A549 (cell line): ENCODE measurements at regions not wholly inside any gene's neighbourhood (a gene's known extent, or its start where the extent isn't known, plus 50 kb on each side); places are given as distances from the start of the nearest gene placed in this dataset.

ENCODE experiments used
- ATAC-seq, 2 experiments: fragments of 200-7000 bp in 1 of 2; fragments of >200 bp in 1 of 2; cut with Nextera tagmentation in 1 of 2; cut with Tn5 transposase in 1 of 2; 3 replicates each; pipeline versions ENCODE4 v1.8.0 to v1.9.1; 2018 to 2020; ENCODE audit warnings: mild to moderate bottlenecking in 1 of 2, moderate library complexity in 1 of 2
- CTCF ChIA-PET: fragments of 300-600 bp; sonication (Branson Sonifier 250); formaldehyde crosslinking; extraction: SDS; loops from one replicate; lab custom pipeline; 2021; ENCODE audit warnings: antibody characterized with exemption, inconsistent platforms; lab: Yijun Ruan, JAX
- POLR2A ChIA-PET: fragments of 350-600 bp; formaldehyde crosslinking; extraction: SDS; loops from one replicate; lab custom pipeline; 2021; ENCODE audit warnings: antibody characterized with exemption, inconsistent platforms; lab: Yijun Ruan, JAX
- DNase-seq, 2 experiments: peaks; one replicate each; pipeline versions ENCODE4 v3.0.0 to v3.0.0-alpha.2; 2011 to 2016; ENCODE audit warnings: low read depth in 1 of 2, low spot score in 1 of 2
- FAIRE-seq: peaks from 2 replicates; lab custom pipeline; 2011; peaks lifted over from hg19 to GRCh38; lab: Jason Lieb, UNC
- H3K27ac ChIP-seq, 2 experiments: fragments of >200 bp; sonication (Bioruptor Twin); formaldehyde crosslinking; 3 replicates each; pipeline ENCODE4 v1.5.1; 2016 to 2017
- H3K4me1 ChIP-seq: fragments of >200 bp; sonication (Bioruptor Twin); formaldehyde crosslinking; 3 replicates; pipeline ENCODE4 v1.6.1; 2016
- H3K4me2 ChIP-seq: fragments of >200 bp; sonication (Bioruptor Twin); formaldehyde crosslinking; 3 replicates; pipeline ENCODE4 v1.6.1; 2016
- H3K4me3 ChIP-seq: fragments of >200 bp; sonication (Bioruptor Twin); formaldehyde crosslinking; 3 replicates; pipeline ENCODE4 v1.5.1; 2016
- H3K9me3 ChIP-seq: fragments of >200 bp; sonication (Bioruptor Twin); formaldehyde crosslinking; 3 replicates; pipeline ENCODE4 v1.6.1; 2016
- CBX8 ChIP-seq: fragments of 200-600 bp; sonication (generic); IDR thresholded peaks from 2 replicates; pipeline ENCODE4 v1.6.1; 2016
- CHD4 ChIP-seq: fragments of 200-600 bp; sonication (generic); IDR thresholded peaks from 2 replicates; pipeline ENCODE4 v1.6.1; 2016; ENCODE audit warnings: antibody characterized with exemption, mild to moderate bottlenecking, borderline replicate concordance
- EP300 ChIP-seq, 2 experiments: fragments of >200 bp; sonication (Bioruptor Twin); formaldehyde crosslinking; IDR thresholded peaks; 2 replicates in 1 of 2; 3 replicates in 1 of 2; pipeline ENCODE4 v1.6.1; 2016 to 2017
- FOSB ChIP-seq: fragments of 250-450 bp; sonication (Bioruptor Pico); IDR thresholded peaks from 2 replicates; pipeline ENCODE4 v1.5.0; 2020; ENCODE audit warnings: mild to moderate bottlenecking, moderate library complexity
- FOSL2 ChIP-seq, 2 experiments: fragments of 450-650 bp in 1 of 2; fragments of >200 bp in 1 of 2; sonication (Bioruptor Twin) in 1 of 2; formaldehyde crosslinking; IDR thresholded peaks; 2 replicates each; pipeline versions ENCODE4 v1.5.0 to v1.6.1; 2016 to 2020; ENCODE audit warnings: mild to moderate bottlenecking in 1 of 2, moderate library complexity in 1 of 2
- HOXB13 ChIP-seq: fragments of 250-450 bp; sonication (Bioruptor Pico); IDR thresholded peaks from 2 replicates; pipeline ENCODE4 v1.5.0; 2020; ENCODE audit warnings: low read depth, mild to moderate bottlenecking, moderate library complexity
- HOXB5 ChIP-seq: fragments of 250-450 bp; sonication (Bioruptor Pico); IDR thresholded peaks from 2 replicates; pipeline ENCODE4 v1.5.0; 2020; ENCODE audit warnings: mild to moderate bottlenecking, moderate library complexity
- JUN ChIP-seq, 2 experiments: fragments of >200 bp; sonication (Bioruptor Twin); formaldehyde crosslinking; IDR thresholded peaks; 2 replicates in 1 of 2; 3 replicates in 1 of 2; pipeline ENCODE4 v1.6.1; 2016 to 2017
- KDM1A ChIP-seq: fragments of 200-600 bp; sonication (generic); IDR thresholded peaks from 2 replicates; pipeline ENCODE4 v1.6.1; 2016; ENCODE audit warnings: low read depth, mild to moderate bottlenecking
- KDM5A ChIP-seq: fragments of 200-600 bp; sonication (generic); IDR thresholded peaks from 2 replicates; pipeline ENCODE4 v1.6.1; 2016; ENCODE audit warnings: antibody characterized with exemption, mild to moderate bottlenecking
- MYC ChIP-seq: IDR thresholded peaks from 2 replicates; pipeline ENCODE4 v1.6.1; 2012; ENCODE audit warnings: mild to moderate bottlenecking, inconsistent platforms, low read length, improper control_type of control experiment, borderline replicate concordance
- NPAS2 ChIP-seq: fragments of 250-450 bp; sonication (Bioruptor Pico); IDR thresholded peaks from 2 replicates; pipeline ENCODE4 v1.8.0; 2022; ENCODE audit warnings: mild to moderate bottlenecking, moderate library complexity, borderline replicate concordance
- NR3C1 ChIP-seq: fragments of >200 bp; sonication (Bioruptor Twin); formaldehyde crosslinking; IDR thresholded peaks from 3 replicates; pipeline ENCODE4 v1.6.1; 2017
- POLR2A ChIP-seq: IDR thresholded peaks from 2 replicates; pipeline ENCODE4 v1.6.1; 2012; ENCODE audit warnings: mild to moderate bottlenecking, low read length
- POLR2AphosphoS2 ChIP-seq: conservative IDR thresholded peaks from 2 replicates; pipeline ENCODE4 v1.6.1; 2012; ENCODE audit warnings: low read length, improper control_type of control experiment, inconsistent platforms
- RAD21 ChIP-seq, 2 experiments: fragments of >200 bp in 1 of 2; sonication (Bioruptor Twin) in 1 of 2; formaldehyde crosslinking in 1 of 2; IDR thresholded peaks in 1 of 2; conservative IDR thresholded peaks in 1 of 2; 2 replicates in 1 of 2; 3 replicates in 1 of 2; pipeline ENCODE4 v1.6.1; 2012 to 2018; ENCODE audit warnings: inconsistent platforms in 1 of 2
- RARB ChIP-seq: fragments of 250-450 bp; sonication (Bioruptor Pico); IDR thresholded peaks from 2 replicates; pipeline ENCODE4 v1.8.0; 2021; ENCODE audit warnings: mild to moderate bottlenecking, moderate library complexity
- RNF2 ChIP-seq: fragments of 200-600 bp; sonication (generic); IDR thresholded peaks from 2 replicates; pipeline ENCODE4 v1.6.1; 2016; ENCODE audit warnings: low read depth, mild to moderate bottlenecking, antibody characterized with exemption, moderate library complexity, borderline replicate concordance
- SMC3 ChIP-seq: fragments of >200 bp; sonication (Bioruptor Twin); formaldehyde crosslinking; IDR thresholded peaks from 3 replicates; pipeline ENCODE4 v1.6.1; 2018; ENCODE audit warnings: inconsistent platforms
- TFCP2L1 ChIP-seq: fragments of 250-450 bp; sonication (Bioruptor Pico); IDR thresholded peaks from 2 replicates; pipeline ENCODE4 v1.5.0; 2021; ENCODE audit warnings: mild to moderate bottlenecking
- ZC3H11A ChIP-seq: fragments of 450-650 bp; IDR thresholded peaks from 2 replicates; pipeline ENCODE4 v1.6.1; 2014; ENCODE audit warnings: antibody characterized with exemption, mild to moderate bottlenecking
- ZSCAN20 ChIP-seq: fragments of 250-450 bp; sonication (Bioruptor Pico); IDR thresholded peaks from 2 replicates; pipeline ENCODE4 v1.8.0; 2022; ENCODE audit warnings: mild to moderate bottlenecking, moderate library complexity
- WGBS: methylation state at CpG from one replicate; pipeline ENCODE4 v1.1.6; 2017; ENCODE audit errors: missing lambda C conversion rate; 5-methylcytosine and 5-hydroxymethylcytosine counted together
- TF ChIP-seq, protein P1 (sequence below): fragments of 250-450 bp; sonication (Bioruptor Pico); IDR thresholded peaks from 2 replicates; pipeline ENCODE4 v1.5.0; 2021; ENCODE audit warnings: mild to moderate bottlenecking, moderate library complexity, borderline replicate concordance
- TF ChIP-seq, protein P2 (sequence below): fragments of 200-600 bp; sonication (generic); IDR thresholded peaks from 2 replicates; pipeline ENCODE4 v1.6.1; 2016; ENCODE audit warnings: antibody characterized with exemption, mild to moderate bottlenecking, moderate library complexity

DNA sequence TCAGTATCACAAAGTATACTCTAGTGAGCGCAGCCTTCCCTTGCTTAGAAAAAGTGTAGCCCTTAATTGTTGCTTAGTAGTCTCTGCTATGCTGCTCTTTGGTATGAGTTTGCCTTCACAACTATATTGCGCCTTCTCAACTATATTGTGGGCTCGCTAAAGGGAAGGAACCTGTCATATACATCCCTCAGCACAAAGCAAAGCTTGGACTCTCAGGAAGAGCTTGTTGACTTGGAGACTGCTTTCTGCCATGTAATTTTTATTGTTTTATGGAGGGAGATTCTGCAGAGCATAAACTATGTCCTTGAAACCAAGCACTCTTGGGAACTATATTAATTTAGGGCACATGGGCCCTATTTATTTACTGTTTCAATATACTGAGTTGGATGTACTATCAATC lies 119.1 kb upstream of the HAPLN1 start:
- ATAC-seq, result no peak

DNA sequence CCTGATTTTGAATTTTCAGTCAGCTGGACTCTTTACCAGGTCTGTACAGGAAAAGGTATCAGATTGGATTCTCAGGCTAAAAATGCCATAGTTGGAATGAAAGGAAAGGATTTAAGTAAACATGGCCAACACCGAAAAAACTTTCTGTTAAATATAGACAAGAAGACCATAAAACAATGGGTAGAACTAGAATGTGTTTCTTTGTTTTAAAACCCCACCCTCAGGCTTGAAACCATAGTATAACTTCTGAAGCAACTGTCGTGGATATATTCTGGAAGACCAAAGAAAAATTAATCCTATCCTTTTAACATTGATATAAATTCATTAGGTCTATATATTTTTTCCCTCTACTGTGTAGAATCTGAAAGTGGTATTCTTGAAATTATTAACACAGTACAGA lies 118.6 kb upstream of the HAPLN1 start:
- Histone ChIP-seq H3K4me3 (no peak overlapping the region), H3K4me2 (no peak overlapping the region), H3K27ac (no peak overlapping the region), H3K4me1 (no peaks in the 10 kb centered on the region), H3K9me3 (no peaks in the 10 kb centered on the region)
- no peak for TF ChIP-seq FOSL2 (IDR thresholded peaks at IDR 0.05)
- no peak for TF ChIP-seq FOSL2 (CRISPR knock-in tag; IDR thresholded peaks at IDR 0.05)
- TF ChIP-seq RAD21 (conservative IDR thresholded peaks at IDR 0.05 in 1 of 2, IDR thresholded peaks at IDR 0.05 in 1 of 2), result no peak
- no peak for TF ChIP-seq KDM5A
- ChIA-PET CTCF (no interaction called here), POLR2A (no interaction called here)
- WGBS, result 11% methylated on average over 2 of the region's 2 CpGs
- DNase-seq (no peak), ATAC-seq (no peak), FAIRE-seq (no peak)

More for the DNA sequence above, 119.1 kb upstream of the HAPLN1 start:
- H3K4me1 ChIP-seq, result no peaks in the 10 kb centered on the region
- WGBS, result 72% methylated on average over 3 of the region's 3 CpGs
- FAIRE-seq (no peak), DNase-seq (no peak)
- no peak overlapping the region for H3K4me3 ChIP-seq
- H3K4me2 ChIP-seq, result no peak overlapping the region
- H3K9me3 ChIP-seq, result no peaks in the 10 kb centered on the region
- TF ChIP-seq NR3C1 (no peak), SMC3 (no peak), POLR2A (no peak), ZSCAN20 (CRISPR knock-in tag) (no peak), POLR2AphosphoS2 (no peak), HOXB5 (CRISPR knock-in tag) (no peak), HOXB13 (CRISPR knock-in tag) (no peak), CBX8 (no peak), CHD4 (no peak)
- TF ChIP-seq, protein P1, sequence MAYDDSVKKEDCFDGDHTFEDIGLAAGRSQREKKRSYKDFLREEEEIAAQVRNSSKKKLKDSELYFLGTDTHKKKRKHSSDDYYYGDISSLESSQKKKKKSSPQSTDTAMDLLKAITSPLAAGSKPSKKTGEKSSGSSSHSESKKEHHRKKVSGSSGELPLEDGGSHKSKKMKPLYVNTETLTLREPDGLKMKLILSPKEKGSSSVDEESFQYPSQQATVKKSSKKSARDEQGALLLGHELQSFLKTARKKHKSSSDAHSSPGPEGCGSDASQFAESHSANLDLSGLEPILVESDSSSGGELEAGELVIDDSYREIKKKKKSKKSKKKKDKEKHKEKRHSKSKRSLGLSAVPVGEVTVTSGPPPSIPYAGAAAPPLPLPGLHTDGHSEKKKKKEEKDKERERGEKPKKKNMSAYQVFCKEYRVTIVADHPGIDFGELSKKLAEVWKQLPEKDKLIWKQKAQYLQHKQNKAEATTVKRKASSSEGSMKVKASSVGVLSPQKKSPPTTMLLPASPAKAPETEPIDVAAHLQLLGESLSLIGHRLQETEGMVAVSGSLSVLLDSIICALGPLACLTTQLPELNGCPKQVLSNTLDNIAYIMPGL (CRISPR knock-in tag), result no peak
- TF ChIP-seq, protein P2, sequence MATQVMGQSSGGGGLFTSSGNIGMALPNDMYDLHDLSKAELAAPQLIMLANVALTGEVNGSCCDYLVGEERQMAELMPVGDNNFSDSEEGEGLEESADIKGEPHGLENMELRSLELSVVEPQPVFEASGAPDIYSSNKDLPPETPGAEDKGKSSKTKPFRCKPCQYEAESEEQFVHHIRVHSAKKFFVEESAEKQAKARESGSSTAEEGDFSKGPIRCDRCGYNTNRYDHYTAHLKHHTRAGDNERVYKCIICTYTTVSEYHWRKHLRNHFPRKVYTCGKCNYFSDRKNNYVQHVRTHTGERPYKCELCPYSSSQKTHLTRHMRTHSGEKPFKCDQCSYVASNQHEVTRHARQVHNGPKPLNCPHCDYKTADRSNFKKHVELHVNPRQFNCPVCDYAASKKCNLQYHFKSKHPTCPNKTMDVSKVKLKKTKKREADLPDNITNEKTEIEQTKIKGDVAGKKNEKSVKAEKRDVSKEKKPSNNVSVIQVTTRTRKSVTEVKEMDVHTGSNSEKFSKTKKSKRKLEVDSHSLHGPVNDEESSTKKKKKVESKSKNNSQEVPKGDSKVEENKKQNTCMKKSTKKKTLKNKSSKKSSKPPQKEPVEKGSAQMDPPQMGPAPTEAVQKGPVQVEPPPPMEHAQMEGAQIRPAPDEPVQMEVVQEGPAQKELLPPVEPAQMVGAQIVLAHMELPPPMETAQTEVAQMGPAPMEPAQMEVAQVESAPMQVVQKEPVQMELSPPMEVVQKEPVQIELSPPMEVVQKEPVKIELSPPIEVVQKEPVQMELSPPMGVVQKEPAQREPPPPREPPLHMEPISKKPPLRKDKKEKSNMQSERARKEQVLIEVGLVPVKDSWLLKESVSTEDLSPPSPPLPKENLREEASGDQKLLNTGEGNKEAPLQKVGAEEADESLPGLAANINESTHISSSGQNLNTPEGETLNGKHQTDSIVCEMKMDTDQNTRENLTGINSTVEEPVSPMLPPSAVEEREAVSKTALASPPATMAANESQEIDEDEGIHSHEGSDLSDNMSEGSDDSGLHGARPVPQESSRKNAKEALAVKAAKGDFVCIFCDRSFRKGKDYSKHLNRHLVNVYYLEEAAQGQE, result no peak
- no peak overlapping the region for H3K27ac ChIP-seq
- ChIA-PET CTCF (no interaction called here), POLR2A (no interaction called here)

DNA sequence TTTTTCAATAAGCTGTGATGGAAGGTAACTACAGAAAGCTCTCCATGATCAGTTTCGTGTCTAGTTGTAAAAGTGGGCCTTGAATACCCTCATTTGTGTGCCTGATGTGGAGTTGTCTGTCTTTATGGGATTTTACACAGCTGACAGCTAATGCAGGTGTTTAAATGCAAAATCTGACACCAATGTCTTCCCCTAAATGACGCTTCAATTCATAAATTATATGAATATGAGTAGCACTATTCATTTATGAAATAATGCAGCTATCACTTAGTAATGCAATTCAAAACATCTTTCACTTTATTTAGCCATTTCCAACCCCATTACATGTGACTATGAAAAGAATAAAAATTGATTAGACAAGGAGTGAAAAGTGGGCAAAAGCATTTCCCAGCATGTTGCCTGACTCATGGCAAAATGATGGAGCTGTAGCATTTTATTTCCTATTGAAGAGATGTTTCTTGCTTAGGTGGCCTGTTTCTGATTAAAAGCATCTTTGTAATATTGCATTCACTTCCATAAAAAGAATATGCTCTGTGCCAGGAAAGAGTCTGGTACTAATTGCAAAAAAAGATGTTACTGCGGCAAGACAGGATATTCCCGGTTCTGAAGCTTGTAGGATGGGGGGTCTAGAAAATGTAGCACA lies 116.7 kb upstream of the HAPLN1 start:
- TF ChIP-seq FOSB, result no peak
- Histone ChIP-seq H3K27ac (no peak overlapping the region), H3K4me1 (no peaks in the 10 kb centered on the region), H3K4me3 (no peak overlapping the region), H3K9me3 (no peaks in the 10 kb centered on the region), H3K4me2 (no peak overlapping the region)
- FAIRE-seq (no peak), ATAC-seq (no peak), DNase-seq (no peak)
- 36% methylated on average over 4 of the region's 4 CpGs for WGBS
- POLR2A ChIA-PET, result no interaction called here
- CTCF ChIA-PET, result no interaction called here

DNA sequence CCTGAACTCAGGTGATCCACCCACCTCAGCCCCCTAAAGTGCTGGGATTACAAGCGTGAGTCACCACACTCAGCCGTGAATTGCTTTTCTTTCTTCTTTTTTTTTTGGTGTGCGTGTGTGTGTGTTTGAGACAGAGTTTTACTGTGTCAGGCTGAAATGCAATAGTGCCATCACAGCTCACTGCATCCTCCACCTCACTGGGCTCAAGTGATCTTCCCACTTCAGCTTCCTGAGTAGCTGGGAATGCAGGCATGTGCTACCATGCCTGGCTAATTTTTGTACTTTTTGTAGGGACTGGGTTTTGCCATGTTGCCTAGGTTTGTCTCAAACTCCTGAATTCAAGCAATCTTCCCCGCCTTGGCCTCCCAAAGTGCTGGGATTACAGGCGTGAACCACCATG lies 113.7 kb upstream of the HAPLN1 start:
- TF ChIP-seq POLR2AphosphoS2, result no peak
- no peak for TF ChIP-seq KDM1A
- TF ChIP-seq RARB (CRISPR knock-in tag), result no peak
- TF ChIP-seq JUN (IDR thresholded peaks at IDR 0.05), result no peak
- TF ChIP-seq MYC, result no peak
- no peak for TF ChIP-seq NPAS2 (CRISPR knock-in tag)
- no peak for TF ChIP-seq EP300 (IDR thresholded peaks at IDR 0.05)
- TF ChIP-seq HOXB13 (CRISPR knock-in tag), result no peak
- TF ChIP-seq RNF2, result no peak
- TF ChIP-seq CBX8, result no peak
- TF ChIP-seq KDM5A, result no peak
- no peak for TF ChIP-seq ZC3H11A
- TF ChIP-seq TFCP2L1 (CRISPR knock-in tag), result no peak
- no peak for FAIRE-seq
- Histone ChIP-seq H3K4me1 (no peaks in the 10 kb centered on the region), H3K9me3 (no peaks in the 10 kb centered on the region), H3K4me3 (no peak overlapping the region), H3K27ac (no peak overlapping the region), H3K4me2 (no peak overlapping the region)
- DNase-seq, result no peak
- POLR2A ChIA-PET, result no interaction called here
- CTCF ChIA-PET, result no interaction called here
- ATAC-seq, result no peak
- 37% methylated on average over 5 of the region's 5 CpGs for WGBS
